Keratinocyte (primary cell): ENCODE measurements at regions not wholly inside any gene's neighbourhood (a gene's known extent, or its start where the extent isn't known, plus 50 kb on each side); places are given as distances from the start of the nearest gene placed in this dataset.

Experiments used
- EZH2 ChIP-seq: IDR thresholded peaks from one replicate; pipeline ENCODE4 v1.6.1; 2012; ENCODE audit warnings: inconsistent platforms, mild to moderate bottlenecking, low read length, moderate library complexity
- TF ChIP-seq, protein P1 (sequence below), 3 experiments: IDR thresholded peaks in 1 of 3; conservative IDR thresholded peaks in 1 of 3; optimal IDR thresholded peaks in 1 of 3; 2 replicates in 2 of 3; 3 replicates in 1 of 3; pipeline versions ENCODE3 to v1.5.1; 2011; ENCODE audit warnings: low read length in 3 of 3, mild to moderate bottlenecking in 3 of 3, moderate library complexity in 2 of 3, control low read depth in 1 of 3, inconsistent platforms in 1 of 3; ENCODE audit not compliant: insufficient read depth in 2 of 3; ENCODE audit errors: extremely low read depth in 1 of 3

DNA sequence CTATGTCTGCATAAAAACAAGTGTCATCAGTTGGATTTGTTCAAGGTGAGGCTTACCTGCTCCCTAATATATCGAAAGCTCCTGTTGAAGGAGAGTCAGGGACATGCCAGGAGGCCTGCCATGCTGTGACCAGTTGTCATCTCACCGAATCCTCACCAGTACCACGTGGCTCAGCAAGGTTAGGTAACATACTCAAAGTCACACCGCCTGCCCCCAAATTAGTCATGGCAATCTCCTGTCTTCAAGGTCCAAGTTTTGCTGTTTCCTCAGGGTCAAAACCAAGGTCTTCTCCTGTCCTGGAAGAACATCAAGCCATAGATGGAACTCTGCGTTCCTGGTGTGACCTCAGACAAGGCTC is 67.8 kb downstream of the IGLL1 start:
- TF ChIP-seq, protein P1, sequence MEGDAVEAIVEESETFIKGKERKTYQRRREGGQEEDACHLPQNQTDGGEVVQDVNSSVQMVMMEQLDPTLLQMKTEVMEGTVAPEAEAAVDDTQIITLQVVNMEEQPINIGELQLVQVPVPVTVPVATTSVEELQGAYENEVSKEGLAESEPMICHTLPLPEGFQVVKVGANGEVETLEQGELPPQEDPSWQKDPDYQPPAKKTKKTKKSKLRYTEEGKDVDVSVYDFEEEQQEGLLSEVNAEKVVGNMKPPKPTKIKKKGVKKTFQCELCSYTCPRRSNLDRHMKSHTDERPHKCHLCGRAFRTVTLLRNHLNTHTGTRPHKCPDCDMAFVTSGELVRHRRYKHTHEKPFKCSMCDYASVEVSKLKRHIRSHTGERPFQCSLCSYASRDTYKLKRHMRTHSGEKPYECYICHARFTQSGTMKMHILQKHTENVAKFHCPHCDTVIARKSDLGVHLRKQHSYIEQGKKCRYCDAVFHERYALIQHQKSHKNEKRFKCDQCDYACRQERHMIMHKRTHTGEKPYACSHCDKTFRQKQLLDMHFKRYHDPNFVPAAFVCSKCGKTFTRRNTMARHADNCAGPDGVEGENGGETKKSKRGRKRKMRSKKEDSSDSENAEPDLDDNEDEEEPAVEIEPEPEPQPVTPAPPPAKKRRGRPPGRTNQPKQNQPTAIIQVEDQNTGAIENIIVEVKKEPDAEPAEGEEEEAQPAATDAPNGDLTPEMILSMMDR (optimal IDR thresholded peaks at IDR 0.05 in 1 of 3, IDR thresholded peaks at IDR 0.05 in 1 of 3, conservative IDR thresholded peaks at IDR 0.05 in 1 of 3; ENCODE audit: extremely low read depth in 1 of 3, insufficient read depth in 2 of 3, low read length in 3 of 3) = no peak
- TF ChIP-seq EZH2 = no peak
